Activated CD4-positive, alpha-beta T cell treated with anti-CD3 and anti-CD28 coated beads, Interleukin-2, amount 10 ng/mL, durations not matched to agents 24 days and 14 days (primary cell): ENCODE measurements at regions not wholly inside any gene's neighbourhood (a gene's known extent, or its start where the extent isn't known, plus 50 kb on each side); places are given as distances from the start of the nearest gene placed in this dataset.
A peak's percentile ranks its signal among the peaks of the same experiment; 100 is the strongest.

Source experiments
- DNase-seq: peaks from one replicate; pipeline ENCODE4 v3.0.0; 2022
- H3K27ac Mint-ChIP-seq: one replicate; pipeline ENCODE4 v1.8.0; 2022; ENCODE audit warnings: mild to moderate bottlenecking, mixed read lengths
- H3K27me3 Mint-ChIP-seq: one replicate; pipeline ENCODE4 v1.8.0; 2022; ENCODE audit warnings: mixed read lengths
- H3K36me3 Mint-ChIP-seq: one replicate; pipeline ENCODE4 v1.8.0; 2022; ENCODE audit warnings: low read depth, mild to moderate bottlenecking, mixed read lengths
- H3K4me1 Mint-ChIP-seq: one replicate; pipeline ENCODE4 v1.8.0; 2021; ENCODE audit warnings: mixed read lengths
- H3K4me3 Mint-ChIP-seq: one replicate; pipeline ENCODE4 v1.8.0; 2022; ENCODE audit warnings: mild to moderate bottlenecking, moderate library complexity, mixed read lengths
- H3K9me3 Mint-ChIP-seq: one replicate; pipeline ENCODE4 v1.8.0; 2021; ENCODE audit warnings: mixed read lengths
- intact Hi-C: fragments of 100-400 bp; cut with micrococcal nuclease; formaldehyde crosslinking; loops from one replicate; pipeline ENCODE4 v1.15.1; 2023

DNA sequence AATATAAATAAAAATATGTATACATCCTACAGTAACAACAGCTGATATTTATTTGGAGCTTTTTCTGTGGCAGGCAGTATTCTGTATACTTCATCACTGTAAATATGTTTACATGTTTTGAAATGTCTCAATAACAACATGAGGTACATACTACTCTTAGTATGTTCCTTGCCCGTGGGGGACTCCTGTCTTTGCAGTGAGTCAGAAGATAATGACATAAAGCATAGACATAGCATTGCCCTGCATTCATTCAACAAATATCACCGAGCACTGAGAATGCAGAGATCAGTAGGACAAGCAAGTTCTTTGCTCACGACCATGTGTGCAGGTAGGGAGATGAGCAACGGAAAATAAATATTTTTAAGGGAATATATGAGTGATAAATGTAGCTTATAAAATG lies 246.5 kb downstream of the LTN1 start:
- intact Hi-C loops = loop anchor here (5.0 to 10.0 kb wide), 2 partner anchors 1044 to 1181 kb away; no protein-coding TSS in a partner anchor
- H3K36me3 Mint-ChIP-seq = peaks cover under 1% of the 10 kb centered on the region

DNA sequence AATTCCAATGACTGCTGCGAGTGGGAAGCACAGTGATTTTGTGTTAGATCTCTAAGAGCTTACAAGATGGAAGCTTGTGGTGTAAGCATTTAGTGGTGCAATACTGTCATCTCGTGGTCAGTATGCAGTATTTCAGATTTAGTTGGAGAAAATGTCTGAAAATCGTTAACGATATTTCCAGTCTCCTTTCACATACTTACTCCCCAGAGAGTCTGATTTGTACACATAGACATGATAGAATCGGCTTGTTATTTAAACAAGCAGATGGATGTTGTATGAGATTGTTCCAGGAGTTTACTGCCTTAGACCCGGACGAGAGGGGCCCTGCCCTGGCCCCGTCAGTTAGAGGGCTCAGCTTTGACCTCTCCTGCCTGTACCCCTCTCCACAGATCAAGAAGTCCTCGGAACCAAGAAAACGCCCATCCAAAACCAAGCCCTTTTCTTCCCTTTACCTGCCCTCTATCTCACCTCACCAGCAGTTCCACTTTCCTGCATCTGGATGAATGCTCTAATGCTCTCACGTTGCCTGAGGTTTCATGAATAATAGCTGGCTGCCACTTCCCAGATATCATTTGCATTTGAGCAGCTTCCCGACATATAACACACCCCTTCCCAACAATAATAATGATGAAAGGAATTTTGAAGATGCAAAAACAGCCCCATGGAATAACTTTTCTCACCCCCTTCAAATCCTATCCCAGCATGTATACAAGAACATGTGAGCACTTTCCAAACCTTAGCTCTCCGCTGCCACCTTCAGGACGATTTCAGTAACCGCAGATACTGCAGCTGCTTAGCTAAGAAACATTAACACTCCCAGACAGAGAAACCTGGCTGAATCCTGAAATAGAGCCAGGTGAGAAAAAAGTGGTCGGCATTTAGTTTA lies 247.3 kb downstream of the LTN1 start:
- H3K9me3 Mint-ChIP-seq = no peaks in the 10 kb centered on the region
- peak; percentile 90 for DNase-seq
- no peak overlapping the region for H3K27ac Mint-ChIP-seq
- intact Hi-C loops = loop anchor here (1.0 to 10.0 kb wide), 4 partner anchors 195 to 1181 kb away; no protein-coding TSS in a partner anchor
- H3K27me3 Mint-ChIP-seq = no peaks in the 10 kb centered on the region
- H3K4me3 Mint-ChIP-seq = no peak overlapping the region
- no peaks in the 10 kb centered on the region for H3K36me3 Mint-ChIP-seq
- H3K4me1 Mint-ChIP-seq = no peaks in the 10 kb centered on the region

More for the DNA sequence above, 246.5 kb downstream of the LTN1 start:
- H3K27ac Mint-ChIP-seq = no peak overlapping the region
- H3K4me3 Mint-ChIP-seq = no peak overlapping the region
- no peak for DNase-seq
- H3K27me3 Mint-ChIP-seq = no peaks in the 10 kb centered on the region
- no peaks in the 10 kb centered on the region for H3K4me1 Mint-ChIP-seq
- H3K9me3 Mint-ChIP-seq = no peaks in the 10 kb centered on the region

DNA sequence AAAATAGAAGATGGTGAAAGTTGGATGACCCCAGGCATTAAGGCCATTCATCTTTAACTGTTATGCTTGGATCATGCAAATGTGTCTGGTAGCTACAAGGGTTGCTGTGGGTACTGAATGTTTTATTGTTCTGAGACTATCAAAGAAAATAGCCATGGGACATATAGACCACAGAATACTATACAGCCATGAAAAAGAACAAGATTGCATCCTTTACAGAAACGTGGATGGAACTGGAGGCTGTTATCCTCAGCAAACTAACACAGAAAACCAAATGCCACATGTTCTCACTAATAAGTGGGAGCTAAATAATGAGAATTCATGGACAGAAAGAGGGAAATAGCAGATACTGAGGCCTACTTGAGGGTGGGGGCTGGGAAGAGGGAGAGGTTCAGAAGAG lies 249.0 kb downstream of the LTN1 start:
- H3K36me3 Mint-ChIP-seq = no peaks in the 10 kb centered on the region
- H3K4me3 Mint-ChIP-seq = no peak overlapping the region
- no peaks in the 10 kb centered on the region for H3K9me3 Mint-ChIP-seq
- H3K27ac Mint-ChIP-seq = no peak overlapping the region
- intact Hi-C loops = loop anchor here (2.0 to 10.0 kb wide), 2 partner anchors 197 to 1179 kb away; no protein-coding TSS in a partner anchor
- no peaks in the 10 kb centered on the region for H3K27me3 Mint-ChIP-seq
- peaks cover 4% of the 10 kb centered on the region for H3K4me1 Mint-ChIP-seq
- no peak for DNase-seq

DNA sequence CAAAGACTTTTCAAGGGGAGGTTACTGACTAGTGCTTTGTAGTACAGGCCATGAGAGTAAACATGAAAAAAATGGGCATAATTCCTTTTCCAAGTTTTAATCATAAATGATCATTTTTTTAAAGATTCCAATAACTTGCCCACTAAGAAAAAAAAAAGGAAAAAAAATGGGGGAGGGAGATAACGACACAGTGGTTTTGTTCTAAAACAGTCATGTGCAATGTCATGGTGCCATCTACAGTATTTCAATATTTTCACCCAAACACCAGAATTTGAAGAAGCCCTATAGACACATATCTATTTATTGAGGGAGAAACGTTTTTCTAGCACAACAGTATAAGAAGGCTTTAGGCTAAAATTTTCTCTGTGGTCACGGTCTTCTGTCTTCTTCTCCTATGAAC lies 250.2 kb downstream of the LTN1 start:
- Mint-ChIP-seq H3K4me3 (no peak overlapping the region), H3K27me3 (no peaks in the 10 kb centered on the region), H3K9me3 (no peaks in the 10 kb centered on the region), H3K4me1 (peaks cover 7% of the 10 kb centered on the region), H3K27ac (no peak overlapping the region), H3K36me3 (no peaks in the 10 kb centered on the region)
- intact Hi-C loops = loop anchor here (10.0 kb wide), 1 partner anchor 1178 kb away; no protein-coding TSS in a partner anchor
- no peak for DNase-seq

DNA sequence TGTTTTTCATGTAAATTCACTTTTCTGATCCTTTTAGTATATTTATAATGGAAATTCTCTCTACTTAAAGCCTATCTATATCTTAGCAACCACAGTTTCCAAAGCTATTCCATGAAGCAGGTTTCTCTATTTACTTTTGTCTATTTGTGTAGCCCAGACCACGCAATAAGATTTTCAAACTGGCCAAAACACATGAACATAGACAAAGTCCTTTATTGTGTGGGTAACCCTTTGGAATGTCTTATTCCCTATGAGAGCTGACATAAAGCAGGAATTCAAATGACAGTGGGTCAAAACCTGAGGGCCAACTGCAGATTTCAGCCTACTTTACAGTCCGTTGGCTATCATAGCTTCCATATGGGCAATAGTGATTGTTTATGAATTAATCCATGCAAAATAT lies 252.6 kb downstream of the LTN1 start:
- peaks cover 7% of the 10 kb centered on the region for H3K4me1 Mint-ChIP-seq
- H3K4me3 Mint-ChIP-seq = no peak overlapping the region
- no peaks in the 10 kb centered on the region for H3K36me3 Mint-ChIP-seq
- no peaks in the 10 kb centered on the region for H3K27me3 Mint-ChIP-seq
- DNase-seq = no peak
- H3K27ac Mint-ChIP-seq = no peak overlapping the region
- intact Hi-C loops = loop anchor here (10.0 kb wide), 1 partner anchor 1175 kb away; no protein-coding TSS in a partner anchor
- no peaks in the 10 kb centered on the region for H3K9me3 Mint-ChIP-seq

DNA sequence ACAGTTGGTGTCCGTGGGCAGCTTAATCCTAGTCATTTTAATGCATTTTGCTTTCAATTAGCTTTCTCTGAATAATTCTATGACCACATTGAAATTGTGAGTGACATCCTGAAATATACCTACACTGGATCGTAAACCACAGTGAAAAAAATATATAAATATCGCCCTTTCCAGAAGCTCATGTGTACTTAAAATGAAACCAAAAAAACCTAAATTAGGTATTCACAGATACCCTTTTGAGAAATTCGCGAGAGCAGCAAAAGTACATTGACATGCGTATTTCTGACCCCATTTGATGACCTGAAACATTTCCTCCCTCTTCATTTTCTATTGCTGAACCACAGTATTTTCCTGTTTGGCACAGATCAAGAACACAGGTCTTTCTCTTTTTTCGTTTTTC lies 253.8 kb downstream of the LTN1 start:
- peaks cover 7% of the 10 kb centered on the region for H3K4me1 Mint-ChIP-seq
- intact Hi-C loops = no loop called here
- peak overlapping the region; percentile 6 for H3K4me3 Mint-ChIP-seq
- DNase-seq = no peak
- H3K9me3 Mint-ChIP-seq = no peaks in the 10 kb centered on the region
- H3K27me3 Mint-ChIP-seq = no peaks in the 10 kb centered on the region
- H3K36me3 Mint-ChIP-seq = no peaks in the 10 kb centered on the region
- H3K27ac Mint-ChIP-seq = no peak overlapping the region

DNA sequence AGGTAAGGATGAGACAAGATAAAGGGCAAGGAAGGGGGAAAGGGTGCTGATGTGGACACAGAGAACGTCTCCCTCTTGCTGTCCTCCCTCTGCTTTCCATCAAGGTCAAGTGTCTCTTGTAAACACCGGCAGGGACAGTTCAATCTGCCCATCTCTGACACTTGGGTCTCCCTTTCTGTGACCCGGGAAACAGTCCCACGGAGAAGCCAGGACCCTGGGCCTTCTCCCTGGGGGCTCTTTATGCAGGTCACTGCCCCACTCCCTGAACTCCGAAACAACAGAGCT lies 254.3 kb downstream of the LTN1 start:
- Mint-ChIP-seq H3K27me3 (no peaks in the 10 kb centered on the region), H3K36me3 (no peaks in the 10 kb centered on the region), H3K9me3 (no peaks in the 10 kb centered on the region), H3K27ac (no peak overlapping the region), H3K4me1 (peaks cover 7% of the 10 kb centered on the region), H3K4me3 (no peak overlapping the region)
- intact Hi-C loops = no loop called here
- DNase-seq = no peak

DNA sequence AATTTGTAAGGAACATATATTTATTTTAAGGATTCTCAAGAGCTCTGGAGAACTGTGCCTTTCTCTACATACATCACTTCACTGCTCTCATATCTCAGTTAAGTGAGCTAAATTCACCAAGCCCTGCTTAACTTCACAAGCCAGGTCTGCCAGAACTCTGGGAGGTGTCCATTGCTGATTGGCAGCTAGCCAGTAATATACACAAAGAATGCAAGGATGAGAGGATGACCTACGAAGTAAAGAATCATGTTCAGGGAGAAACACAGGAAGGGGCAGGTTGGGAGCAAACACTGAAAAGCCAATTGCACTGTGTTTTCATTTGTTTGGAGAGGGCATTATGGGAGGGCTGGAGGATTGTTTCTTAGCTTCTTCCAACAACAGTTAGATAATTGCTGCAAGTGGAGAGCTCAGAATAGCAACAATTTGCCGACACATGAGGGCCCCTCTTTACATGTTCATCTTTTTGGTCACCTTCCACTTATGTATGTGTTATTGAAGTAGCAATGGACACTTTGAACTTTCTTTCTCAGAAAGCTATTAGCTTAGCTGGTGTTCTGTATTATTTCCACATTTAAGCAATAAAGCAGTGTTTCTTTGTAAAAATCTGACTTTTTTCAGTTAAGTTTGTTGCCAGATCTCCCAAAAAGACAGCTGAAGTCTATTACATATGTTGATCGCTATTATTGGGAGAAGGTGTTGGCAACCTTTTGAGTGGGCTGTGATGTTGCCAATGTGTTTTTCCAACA lies 254.8 kb downstream of the LTN1 start:
- intact Hi-C loops = no loop called here
- Mint-ChIP-seq H3K36me3 (no peaks in the 10 kb centered on the region), H3K9me3 (no peaks in the 10 kb centered on the region), H3K27me3 (no peaks in the 10 kb centered on the region), H3K4me1 (peaks cover 7% of the 10 kb centered on the region), H3K27ac (no peak overlapping the region), H3K4me3 (no peak overlapping the region)
- no peak for DNase-seq

DNA sequence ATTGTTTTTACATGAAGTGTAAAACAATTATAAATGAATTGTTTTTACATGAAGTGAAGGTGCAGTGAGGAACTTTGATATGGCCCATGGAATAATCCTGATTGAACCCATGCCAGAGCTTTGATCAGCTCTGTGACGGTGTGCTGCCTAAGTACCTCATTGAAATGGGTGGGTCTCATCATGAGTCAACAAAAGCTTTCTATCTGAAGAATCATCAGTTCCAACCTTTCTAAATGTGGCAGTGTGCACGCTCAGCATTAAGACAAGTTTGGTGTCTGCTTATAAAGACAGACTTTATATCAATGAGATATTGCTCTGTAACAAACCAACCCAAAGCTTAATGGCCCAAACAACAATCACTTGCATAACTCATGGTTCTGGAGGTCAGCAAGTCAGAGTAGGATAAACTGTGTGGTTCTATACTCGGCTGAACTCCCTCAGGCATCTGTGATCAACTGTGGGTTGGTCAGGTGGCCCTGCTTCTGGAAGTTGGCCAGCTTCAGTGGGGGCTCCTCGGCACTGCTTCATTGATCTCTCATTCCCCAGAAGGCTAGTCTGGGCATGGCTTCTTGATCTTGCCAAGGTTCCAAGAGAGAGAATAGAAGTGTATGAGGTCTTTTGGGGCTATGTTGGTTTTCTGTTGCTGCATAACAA lies 258.0 kb downstream of the LTN1 start:
- H3K27me3 Mint-ChIP-seq = no peaks in the 10 kb centered on the region
- intact Hi-C loops = no loop called here
- DNase-seq = no peak
- H3K27ac Mint-ChIP-seq = no peak overlapping the region
- H3K36me3 Mint-ChIP-seq = peaks cover 6% of the 10 kb centered on the region
- no peaks in the 10 kb centered on the region for H3K9me3 Mint-ChIP-seq
- H3K4me1 Mint-ChIP-seq = peaks cover 7% of the 10 kb centered on the region
- no peak overlapping the region for H3K4me3 Mint-ChIP-seq

DNA sequence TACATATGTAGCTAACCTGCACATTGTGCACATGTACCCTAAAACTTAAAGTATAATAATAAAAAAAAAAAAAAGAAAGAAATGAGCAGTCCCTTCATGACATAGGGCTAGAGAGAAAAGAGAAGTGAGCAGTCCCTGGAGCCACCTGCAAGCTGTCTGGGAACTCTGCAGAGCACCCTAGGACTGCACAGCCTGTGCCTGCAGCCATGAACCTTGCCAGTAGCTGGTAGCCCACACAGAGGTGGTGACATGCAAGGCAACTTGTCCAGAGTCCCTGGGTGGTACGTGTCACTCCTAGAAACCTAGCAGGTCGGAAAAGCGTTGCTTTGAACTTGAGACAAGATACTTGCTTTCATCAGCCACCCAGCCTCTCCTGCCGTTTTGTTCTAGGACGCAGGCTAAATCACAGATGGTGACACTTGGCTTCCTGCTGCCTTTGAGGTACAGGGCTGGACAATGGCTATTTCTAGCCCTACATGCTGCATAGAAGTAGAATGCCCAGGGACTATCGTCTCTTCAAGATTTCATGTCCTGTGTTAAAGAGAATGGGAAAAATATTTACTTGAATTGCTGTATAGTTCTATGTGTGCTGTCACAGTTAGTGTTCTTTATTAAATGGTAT lies 260.9 kb downstream of the LTN1 start:
- H3K27me3 Mint-ChIP-seq = no peaks in the 10 kb centered on the region

DNA sequence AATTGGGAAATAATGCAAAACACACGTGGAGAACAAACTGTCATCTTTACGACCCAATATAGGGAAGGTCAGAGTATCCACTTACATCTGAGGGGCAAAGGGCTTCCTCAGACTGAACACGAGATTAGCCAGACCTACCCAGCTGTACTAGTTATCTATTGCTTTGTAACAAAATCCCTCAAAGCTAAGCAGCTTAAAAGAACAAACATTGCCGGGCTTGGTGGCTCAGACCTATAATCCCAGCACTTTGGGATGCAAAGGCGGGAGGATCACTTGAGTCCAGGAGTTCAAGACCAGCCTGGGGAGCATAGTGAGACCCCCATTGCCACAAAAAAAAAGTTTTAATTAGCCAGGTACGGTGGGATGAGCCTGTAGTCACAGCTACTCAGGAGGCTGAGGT lies 262.8 kb downstream of the LTN1 start:
- Mint-ChIP-seq H3K4me3 (no peak overlapping the region), H3K27ac (no peak overlapping the region), H3K36me3 (peaks cover 6% of the 10 kb centered on the region), H3K4me1 (no peaks in the 10 kb centered on the region), H3K9me3 (no peaks in the 10 kb centered on the region), H3K27me3 (no peaks in the 10 kb centered on the region)
- intact Hi-C loops = no loop called here
- DNase-seq = no peak

More for the DNA sequence above, 260.9 kb downstream of the LTN1 start:
- no peak overlapping the region for H3K4me3 Mint-ChIP-seq
- H3K9me3 Mint-ChIP-seq = no peaks in the 10 kb centered on the region
- no peaks in the 10 kb centered on the region for H3K4me1 Mint-ChIP-seq
- intact Hi-C loops = no loop called here
- H3K36me3 Mint-ChIP-seq = peaks cover 6% of the 10 kb centered on the region
- no peak for DNase-seq
- no peak overlapping the region for H3K27ac Mint-ChIP-seq

DNA sequence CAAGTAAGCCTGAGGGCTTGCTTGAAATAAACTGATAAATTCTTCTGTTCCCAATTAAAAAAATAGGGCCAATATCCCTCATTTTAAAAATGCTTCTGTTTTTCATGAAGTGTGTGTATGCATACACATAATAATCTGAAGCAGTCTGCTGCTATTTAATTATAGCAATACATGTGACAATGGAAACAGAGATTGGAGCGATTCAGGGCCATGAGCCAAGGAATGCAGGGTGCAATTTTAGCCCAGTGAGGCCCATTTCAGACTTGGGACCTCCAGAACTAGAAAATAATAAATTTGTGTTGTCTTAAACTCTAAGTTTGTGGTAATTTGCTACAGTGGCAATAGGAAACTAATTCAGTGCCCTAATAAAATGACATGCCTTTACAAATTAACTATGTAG lies 264.9 kb downstream of the LTN1 start:
- Mint-ChIP-seq H3K9me3 (no peaks in the 10 kb centered on the region), H3K36me3 (peaks cover 6% of the 10 kb centered on the region), H3K27me3 (no peaks in the 10 kb centered on the region), H3K4me3 (no peak overlapping the region), H3K4me1 (no peaks in the 10 kb centered on the region), H3K27ac (no peak overlapping the region)
- no peak for DNase-seq
- intact Hi-C loops = no loop called here

DNA sequence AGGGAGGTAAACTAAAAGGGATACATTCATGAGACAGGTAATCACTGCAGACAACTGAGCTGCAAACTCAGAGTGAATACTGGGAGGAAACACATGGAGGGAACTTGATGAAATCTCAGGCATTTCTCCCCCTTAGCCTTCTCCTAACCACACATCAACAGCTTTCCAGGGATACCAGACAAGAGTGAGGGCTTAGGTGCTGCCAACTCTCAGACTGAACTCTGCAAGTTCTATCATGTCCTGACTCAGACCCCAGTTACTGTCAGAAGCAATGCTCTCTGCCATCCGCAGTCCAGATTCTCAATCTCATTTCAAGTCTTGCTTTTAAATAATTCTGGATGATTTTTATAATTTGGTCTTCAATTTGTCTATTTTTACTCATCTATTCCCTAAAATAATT lies 267.3 kb downstream of the LTN1 start:
- no peaks in the 10 kb centered on the region for H3K4me1 Mint-ChIP-seq
- no peak for DNase-seq
- no peak overlapping the region for H3K27ac Mint-ChIP-seq
- H3K27me3 Mint-ChIP-seq = no peaks in the 10 kb centered on the region
- intact Hi-C loops = no loop called here
- H3K4me3 Mint-ChIP-seq = no peak overlapping the region
- no peaks in the 10 kb centered on the region for H3K9me3 Mint-ChIP-seq
- H3K36me3 Mint-ChIP-seq = no peaks in the 10 kb centered on the region
